NCI-H82 (cell line): ENCODE measurements at regions not wholly inside any gene's neighbourhood (a gene's known extent, or its start where the extent isn't known, plus 50 kb on each side); places are given as distances from the start of the nearest gene placed in this dataset.
"Not testable (repeated sequence)": the region's sequence is repeated elsewhere in the genome, so short reads cannot be mapped to it uniquely, and the experiment has no call there.

Source experiments
- DNase-seq: peaks from one replicate; lab custom pipeline; 2025; lab: John Stamatoyannopoulos, UW

- no peak for DNase-seq
Measured at GRCh38 chr1:29686012-29686930, 449.9 kb downstream of the PTPRU start.

GRCh38 chr1:29685387-29685786, 449.1 kb downstream of the PTPRU start:
- no peak for DNase-seq

GRCh38 chr1:29684141-29684540, 447.8 kb downstream of the PTPRU start:
- DNase-seq, result no peak

- DNase-seq, result no peak
Measured at GRCh38 chr1:29683472-29683871, 447.1 kb downstream of the PTPRU start.

- no peak for DNase-seq
Measured at GRCh38 chr1:29682919-29683295, 446.6 kb downstream of the PTPRU start.

GRCh38 chr1:29682171-29682918, 446.0 kb downstream of the PTPRU start:
- DNase-seq, result peak; percentile 83

- DNase-seq, result not testable (repeated sequence)
Measured at GRCh38 chr1:29681416-29681815, 445.1 kb downstream of the PTPRU start.

GRCh38 chr1:29679828-29680558, 443.7 kb downstream of the PTPRU start:
- DNase-seq, result no peak

- DNase-seq, result no peak
Measured at GRCh38 chr1:29679316-29679715, 443.0 kb downstream of the PTPRU start.

GRCh38 chr1:29677028-29678024, 441.0 kb downstream of the PTPRU start:
- DNase-seq, result peak; percentile 66

GRCh38 chr1:29676496-29676895, 440.2 kb downstream of the PTPRU start:
- no peak for DNase-seq

GRCh38 chr1:29675481-29676263, 439.4 kb downstream of the PTPRU start:
- DNase-seq, result peak; percentile 40

- DNase-seq, result no peak
Measured at GRCh38 chr1:29674627-29675326, 438.5 kb downstream of the PTPRU start.

- no peak for DNase-seq
Measured at GRCh38 chr1:29673669-29674626, 437.6 kb downstream of the PTPRU start.

GRCh38 chr1:29673228-29673500, 436.8 kb downstream of the PTPRU start:
- no peak for DNase-seq

GRCh38 chr1:29672416-29673227, 436.3 kb downstream of the PTPRU start:
- DNase-seq, result no peak

- DNase-seq, result no peak
Measured at GRCh38 chr1:29671446-29672356, 435.4 kb downstream of the PTPRU start.
